ACHN (cell line): ENCODE measurements at regions not wholly inside any gene's neighbourhood (a gene's known extent, or its start where the extent isn't known, plus 50 kb on each side); places are given as distances from the start of the nearest gene placed in this dataset.

ENCODE experiments used
- DNase-seq: peaks from one replicate; pipeline ENCODE4 v3.0.0-alpha.2; 2015
- in situ Hi-C: cut with HindIII; loops from 2 replicates; pipeline ENCODE4 v1.10.0; 2017; ENCODE audit warnings: low sequenced_read_pairs, low pct_ligation_motif_present, low pct_unique_long_range_greater_than_20kb

DNA sequence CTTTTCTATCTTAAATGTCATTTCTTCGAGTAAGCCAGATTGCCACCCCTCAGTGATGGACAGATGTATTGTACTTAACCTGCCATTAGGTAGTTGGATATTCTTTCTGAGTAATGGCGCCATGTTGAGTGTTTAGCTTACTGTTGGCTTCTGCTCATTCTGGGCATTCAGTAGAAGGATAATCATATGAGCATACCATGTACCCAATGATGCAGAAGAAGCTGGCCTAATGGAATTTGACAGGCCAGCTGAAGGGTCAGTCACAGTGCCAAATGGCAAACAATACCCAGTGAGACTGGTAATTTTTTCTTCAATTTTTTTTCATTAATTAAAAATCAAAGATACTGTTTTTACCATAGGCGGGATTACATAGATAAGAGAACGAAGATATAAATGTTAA, 1010.8 kb upstream of the EYS start:
- DNase-seq, result no peak
- in situ Hi-C loops, result no loop called here

GRCh38 chr6:66699385-66699784, 992.4 kb upstream of the EYS start:
- in situ Hi-C loops, result no loop called here
- no peak for DNase-seq

DNA sequence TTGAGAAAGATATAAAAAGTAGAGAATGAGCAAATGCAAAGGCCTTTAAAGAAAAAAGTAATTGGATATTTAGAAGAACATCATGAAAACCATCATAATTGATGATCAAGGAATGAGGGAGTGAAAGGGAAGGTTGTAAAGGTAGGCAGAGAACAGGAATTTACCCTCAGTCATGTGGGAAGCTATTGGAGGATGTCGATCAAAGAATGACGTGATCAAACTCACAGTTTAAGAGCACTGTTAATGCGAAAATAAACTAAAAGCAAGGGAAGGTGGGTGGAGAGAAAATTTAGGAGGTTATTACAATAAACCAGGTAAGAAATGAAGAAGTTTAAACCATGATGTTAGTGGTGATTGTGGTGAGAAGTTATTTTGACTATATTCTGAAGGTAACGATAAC, 982.6 kb upstream of the EYS start:
- in situ Hi-C loops, result no loop called here

DNA sequence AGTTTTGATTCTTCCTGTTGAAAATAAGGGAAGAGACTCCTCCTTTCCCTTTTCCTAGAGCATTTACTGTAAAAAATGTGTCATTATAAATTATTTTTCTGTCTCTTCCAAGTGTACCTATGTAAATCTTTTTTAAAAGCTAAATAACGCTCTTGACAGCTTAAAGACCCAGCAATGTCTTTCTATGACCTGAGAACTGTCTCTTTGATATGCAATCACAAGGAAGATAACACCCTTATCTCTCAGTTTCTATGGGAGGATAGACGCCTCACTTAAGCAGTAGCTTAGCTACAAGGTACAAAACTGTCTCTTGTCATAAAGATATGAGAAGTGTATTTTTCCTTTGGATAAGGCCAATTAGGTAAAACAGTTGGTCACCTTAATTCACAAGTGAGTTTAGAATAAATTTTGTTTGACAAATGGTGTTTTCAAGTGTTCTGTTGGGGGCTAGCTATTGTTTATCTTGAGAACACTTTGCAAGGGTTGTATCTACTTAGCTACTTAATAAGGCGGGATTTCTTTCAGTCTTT, 980.6 kb upstream of the EYS start:
- no peak for DNase-seq
- in situ Hi-C loops, result no loop called here

More for the DNA sequence above, 982.6 kb upstream of the EYS start:
- no peak for DNase-seq

DNA sequence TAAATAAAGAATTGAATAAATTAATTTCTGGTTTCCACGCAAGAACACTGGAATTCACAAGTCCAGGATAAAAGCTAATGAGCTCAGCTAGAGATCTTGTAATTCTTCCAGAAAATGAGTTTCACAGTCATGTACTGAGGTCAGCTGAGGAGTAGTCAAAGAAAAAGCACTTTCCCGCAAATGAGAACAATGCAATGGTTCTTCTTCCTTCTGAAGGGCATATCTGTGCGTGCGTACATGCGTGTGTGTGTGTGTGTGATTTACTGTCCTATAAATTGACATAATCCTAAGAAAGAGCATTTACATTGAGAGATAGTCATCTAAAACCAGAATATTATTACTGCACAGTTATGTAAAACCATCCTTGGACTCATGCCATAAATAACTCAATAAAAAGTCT, 968.9 kb upstream of the EYS start:
- in situ Hi-C loops, result no loop called here
- no peak for DNase-seq

DNA sequence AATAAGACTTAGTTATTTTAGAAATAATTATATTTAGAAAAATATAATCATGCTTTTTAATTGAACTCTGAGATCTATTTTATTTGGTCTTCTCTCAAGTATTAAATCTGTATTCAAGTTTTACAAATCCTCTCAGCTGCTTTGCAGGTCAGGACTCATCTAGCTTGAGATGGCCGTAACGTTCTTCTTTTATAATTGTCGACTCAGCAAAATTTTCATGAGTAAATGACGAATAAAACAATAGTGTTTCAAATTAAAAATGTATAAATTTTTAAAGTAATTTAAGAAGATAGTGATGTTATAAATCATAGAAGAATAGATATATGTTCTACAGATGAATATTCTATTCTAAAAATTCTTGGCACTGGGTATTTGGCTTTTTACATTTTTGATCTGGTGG, 957.1 kb upstream of the EYS start:
- in situ Hi-C loops, result no loop called here
- no peak for DNase-seq

DNA sequence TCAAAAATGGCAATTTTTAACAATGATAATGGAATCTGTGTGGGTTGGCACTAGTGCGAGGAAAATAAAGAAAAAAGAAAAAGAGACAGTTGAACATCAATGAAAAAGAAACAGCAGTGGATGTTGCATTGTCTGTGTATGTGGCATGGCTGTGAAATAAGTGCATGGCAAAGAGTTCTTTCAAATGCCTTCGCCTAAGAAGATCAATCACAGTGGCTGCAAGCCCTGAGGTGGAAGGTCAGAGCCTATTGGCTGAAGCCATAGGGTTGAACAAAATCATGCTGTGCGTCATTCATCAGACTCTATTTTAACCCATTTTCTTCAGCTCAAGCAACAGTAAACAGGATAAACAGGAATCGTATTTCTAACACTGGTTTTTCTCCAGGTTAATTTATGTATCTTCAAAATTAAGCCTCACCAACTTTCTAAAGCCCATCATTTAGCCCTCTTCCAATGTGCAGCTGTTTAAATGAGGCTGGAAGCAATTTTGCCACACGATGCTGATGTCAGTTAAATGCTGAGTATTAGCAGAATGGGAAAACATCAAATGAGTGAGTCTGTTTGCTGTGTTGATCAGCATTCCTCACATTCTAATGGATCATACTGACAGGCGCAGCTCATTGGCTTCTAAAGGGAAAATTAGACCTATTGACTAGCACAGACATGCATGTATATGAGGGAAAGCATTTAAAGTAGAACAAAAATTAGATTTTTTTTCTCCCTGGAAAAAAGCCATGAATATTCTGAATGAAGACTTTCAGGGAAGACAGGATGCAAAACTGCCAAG, 955.9 kb upstream of the EYS start:
- in situ Hi-C loops, result no loop called here
- no peak for DNase-seq

- peak; percentile 29 for DNase-seq
- in situ Hi-C loops, result no loop called here
Measured at GRCh38 chr6:66662196-66662595, 955.2 kb upstream of the EYS start.

- in situ Hi-C loops, result no loop called here
- no peak for DNase-seq
Measured at GRCh38 chr6:66655420-66655819, 948.4 kb upstream of the EYS start.

GRCh38 chr6:66638518-66638917, 931.5 kb upstream of the EYS start:
- in situ Hi-C loops, result no loop called here
- DNase-seq, result no peak

DNA sequence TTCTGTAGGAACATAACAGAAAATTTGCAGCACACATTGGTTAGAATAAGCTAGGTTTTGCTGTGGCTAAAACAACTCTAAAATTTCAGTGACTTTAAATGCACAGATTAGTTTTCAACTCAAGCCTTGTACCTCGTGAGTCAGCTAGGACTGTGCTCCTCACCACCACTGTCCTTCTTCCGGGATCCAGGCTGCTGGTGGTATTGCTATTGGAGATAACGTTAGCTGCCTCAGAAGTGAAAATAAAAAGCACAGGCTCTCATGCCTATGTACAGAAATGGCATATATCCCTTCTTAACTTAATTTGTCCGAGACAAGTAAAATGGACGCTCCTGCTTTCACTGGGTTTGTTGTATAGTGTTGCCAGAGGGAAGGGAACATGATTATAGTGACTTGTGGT, 931.1 kb upstream of the EYS start:
- in situ Hi-C loops, result no loop called here
- DNase-seq, result no peak

DNA sequence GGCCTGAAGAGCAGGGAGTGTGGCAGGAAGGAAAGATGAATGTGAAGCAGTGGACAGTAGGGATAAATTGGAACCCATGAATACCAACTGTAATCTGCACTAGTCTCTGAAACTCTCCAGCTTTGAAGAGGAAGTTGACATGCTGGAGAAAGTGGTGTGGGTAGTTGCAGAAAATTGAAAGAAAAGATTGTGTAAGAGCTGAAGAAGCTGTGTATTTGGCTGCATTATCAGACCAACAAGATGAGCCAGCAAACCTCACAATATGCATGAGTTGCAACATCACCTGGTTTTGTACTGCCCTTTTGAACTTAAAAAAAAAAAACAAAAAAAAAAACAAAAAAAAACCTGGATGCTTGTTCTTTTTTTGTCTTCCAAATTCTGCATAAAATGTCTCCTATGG, 921.9 kb upstream of the EYS start:
- DNase-seq, result no peak
- in situ Hi-C loops, result no loop called here

DNA sequence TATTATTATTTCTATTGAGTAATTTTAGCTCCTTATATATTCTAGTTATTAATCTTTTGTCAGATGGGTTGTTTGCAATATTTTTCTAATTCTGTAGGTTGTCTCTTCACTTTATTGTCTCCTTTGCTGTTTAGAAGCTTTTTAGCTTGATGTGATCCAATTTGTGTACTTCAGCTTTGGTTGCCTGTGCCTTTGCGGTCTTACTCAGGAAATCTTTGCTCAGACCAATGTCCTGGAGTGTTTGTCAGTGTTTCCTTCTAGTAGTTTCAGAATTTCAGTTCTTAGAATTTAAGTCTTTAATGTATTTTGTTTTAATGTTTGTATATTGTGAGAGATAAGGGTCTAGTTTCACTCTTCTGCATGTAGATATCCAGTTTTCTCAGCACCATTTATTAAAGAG, 916.0 kb upstream of the EYS start:
- in situ Hi-C loops, result no loop called here
- no peak for DNase-seq

- in situ Hi-C loops, result no loop called here
- DNase-seq, result no peak
Measured at GRCh38 chr6:66605971-66606370, 898.9 kb upstream of the EYS start.

GRCh38 chr6:66605011-66605410, 898.0 kb upstream of the EYS start:
- in situ Hi-C loops, result no loop called here
- no peak for DNase-seq

DNA sequence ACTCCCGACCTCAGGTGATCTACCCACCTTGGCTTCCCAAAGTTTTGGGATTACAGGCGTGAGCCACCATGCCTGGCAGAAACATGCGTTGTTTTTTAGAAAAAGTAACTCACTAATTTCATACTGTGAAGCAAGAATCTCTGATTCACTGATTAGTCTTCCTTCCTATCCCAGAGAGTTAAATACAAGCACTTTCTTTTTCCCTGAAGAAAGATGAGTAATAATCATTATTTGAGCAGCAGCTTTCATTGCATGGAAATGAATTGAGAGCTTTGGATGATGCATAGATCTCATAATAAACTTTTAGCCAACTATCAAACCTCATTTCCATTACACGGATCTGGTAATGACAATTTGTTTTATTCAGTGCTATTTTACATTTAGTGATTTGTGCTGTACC, 892.5 kb upstream of the EYS start:
- in situ Hi-C loops, result no loop called here
- DNase-seq, result no peak

DNA sequence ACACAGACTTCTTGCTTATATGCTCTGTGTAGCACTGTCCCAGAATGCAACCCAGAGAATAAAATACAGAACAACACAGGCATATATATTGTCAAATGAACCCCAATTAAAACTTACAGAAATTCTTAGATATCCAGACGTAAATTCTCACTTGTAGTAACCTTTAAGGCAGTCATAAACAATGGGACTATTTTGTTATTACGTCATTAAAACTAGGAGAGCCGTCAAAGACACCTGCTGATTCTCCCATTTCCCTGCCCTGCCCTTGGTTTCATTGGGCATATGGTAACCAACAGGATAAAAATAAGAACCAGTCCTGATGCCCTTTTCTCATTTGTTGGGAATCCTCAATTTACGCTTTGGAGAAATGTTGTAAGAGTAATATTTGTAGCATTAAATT, 871.3 kb upstream of the EYS start:
- in situ Hi-C loops, result no loop called here
- no peak for DNase-seq

GRCh38 chr6:66568271-66568670, 861.2 kb upstream of the EYS start:
- in situ Hi-C loops, result no loop called here
- no peak for DNase-seq

GRCh38 chr6:66561479-66561878, 854.5 kb upstream of the EYS start:
- in situ Hi-C loops, result no loop called here
- DNase-seq, result no peak

GRCh38 chr6:66558189-66558588, 851.2 kb upstream of the EYS start:
- in situ Hi-C loops, result no loop called here
- DNase-seq, result peak; percentile 7

DNA sequence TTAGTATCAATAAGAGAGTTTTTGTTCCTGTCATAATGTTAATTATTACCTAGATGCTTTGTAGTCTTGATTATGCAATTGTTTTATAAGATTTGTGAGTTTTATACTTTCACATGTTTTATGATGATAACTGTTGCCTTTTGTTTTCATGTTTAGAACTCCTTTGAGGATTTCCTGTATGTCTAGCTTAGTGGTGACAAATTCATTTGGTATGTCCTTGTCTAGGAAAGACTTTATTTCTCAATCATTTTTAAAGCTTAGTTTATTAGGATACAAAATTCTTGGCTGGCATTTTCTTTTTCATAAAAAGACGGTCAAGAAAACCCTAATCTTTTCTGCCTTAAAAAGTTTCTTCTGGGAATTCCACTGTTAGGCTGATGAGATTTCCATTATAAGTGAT, 849.9 kb upstream of the EYS start:
- no peak for DNase-seq
- in situ Hi-C loops, result no loop called here
